ENCODE measurements at regions not wholly inside any gene's neighbourhood (a gene's known extent, or its start where the extent isn't known, plus 50 kb on each side); places are given as distances from the start of the nearest gene placed in this dataset.
"Not testable (repeated sequence)": the region's sequence is repeated elsewhere in the genome, so short reads cannot be mapped to it uniquely, and the experiment has no call there.

DNA sequence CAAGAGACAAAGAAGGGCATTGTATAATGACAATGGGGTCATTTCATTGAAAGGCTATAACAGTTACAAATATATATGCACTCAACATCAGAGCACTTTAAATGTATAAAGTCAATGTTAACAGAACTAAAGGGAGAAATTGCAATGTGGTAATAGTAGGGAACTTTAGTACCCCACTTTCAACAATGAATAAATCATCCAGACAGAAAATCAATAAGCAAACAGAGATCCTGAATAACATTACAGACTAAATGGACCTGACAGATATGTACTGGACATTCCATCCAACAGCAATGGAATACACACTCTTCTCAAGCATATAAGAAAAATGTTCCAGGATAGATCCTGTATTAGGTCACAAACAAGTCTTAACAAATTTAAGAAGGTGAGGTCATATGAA, 90.5 kb upstream of the ALKAL2 start:
- DNase-seq (ENCODE audit: low read depth in 3 of 3): no peak

DNA sequence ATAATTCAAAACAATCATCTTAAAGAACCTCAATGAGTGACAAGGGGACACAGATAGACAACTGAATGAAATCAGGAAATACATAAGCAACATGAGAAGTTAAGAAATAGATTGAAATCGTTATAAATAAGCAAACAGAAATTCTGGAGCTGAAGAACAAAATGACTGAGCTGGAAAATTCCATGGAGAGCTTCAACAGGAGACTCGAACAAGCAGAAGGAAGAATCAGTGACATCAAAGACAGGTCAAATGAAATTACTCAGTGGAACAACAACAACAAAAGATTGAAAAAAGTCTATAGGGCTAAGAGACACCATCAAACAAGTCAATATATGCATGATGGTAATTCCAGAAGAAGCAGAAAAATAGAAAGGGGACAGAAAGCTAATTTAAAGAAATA, 89.5 kb upstream of the ALKAL2 start:
- DNase-seq (ENCODE audit: low read depth in 3 of 3): no peak

DNA sequence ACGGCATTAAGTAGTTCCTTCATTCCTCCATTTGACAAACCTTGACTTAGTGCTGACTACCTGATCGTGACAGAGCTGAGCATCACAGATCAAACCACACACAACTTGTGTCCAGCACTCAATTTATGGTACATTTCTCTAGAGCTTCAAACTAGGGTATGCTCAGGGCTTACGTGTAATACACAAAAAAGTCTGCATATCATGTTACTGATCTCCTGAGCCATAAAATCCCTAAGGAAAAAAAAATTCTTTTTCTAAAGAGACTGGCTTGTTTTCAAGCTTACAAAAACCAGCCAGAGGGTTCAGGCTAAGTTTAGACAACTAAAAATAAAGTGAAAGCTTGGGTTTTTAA, 88.0 kb upstream of the ALKAL2 start:
- no peak for DNase-seq (ENCODE audit: low read depth in 3 of 3)

- no peak for DNase-seq (ENCODE audit: low read depth in 3 of 3)
Observed at GRCh38 chr2:375270-375955, 87.5 kb upstream of the ALKAL2 start.

DNA sequence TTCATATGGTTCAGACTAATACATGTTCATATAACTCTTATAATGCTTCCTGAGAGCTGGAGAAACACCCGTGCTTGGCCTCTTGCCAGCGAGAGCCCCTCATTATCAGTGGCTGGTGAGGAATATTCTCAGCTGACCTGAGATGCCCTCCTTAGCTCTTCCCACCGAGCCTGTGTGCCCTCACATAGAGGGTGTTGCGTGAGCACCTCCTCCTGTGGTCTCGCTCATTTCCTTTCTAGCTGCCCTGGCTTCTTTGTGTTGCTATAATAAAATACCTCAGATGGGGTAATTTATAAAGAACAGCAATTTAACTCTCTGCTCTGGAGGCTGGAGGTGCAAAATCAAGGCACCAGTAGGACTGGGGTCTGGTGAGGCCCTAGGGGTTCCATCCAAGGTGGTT, 80.5 kb upstream of the ALKAL2 start:
- no peak for DNase-seq (ENCODE audit: low read depth in 3 of 3)

DNA sequence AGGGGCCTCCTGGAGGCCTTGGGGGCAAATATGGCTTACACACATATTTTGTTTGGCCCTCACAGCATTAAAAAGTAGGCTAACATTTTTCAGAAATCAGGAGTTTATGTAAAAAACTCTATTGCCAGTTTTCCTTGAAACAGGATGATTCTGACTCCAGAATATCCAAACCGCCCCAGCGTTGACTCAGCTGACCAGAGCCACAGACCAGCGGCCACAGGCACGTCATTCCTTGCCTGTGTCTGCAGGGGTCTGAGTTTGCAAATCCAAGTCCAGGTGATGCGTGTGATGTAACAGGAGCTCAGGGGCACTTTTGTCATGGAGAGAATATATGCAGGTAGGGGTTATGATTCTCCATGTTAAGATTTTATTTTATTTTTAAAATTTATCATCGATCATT, 79.4 kb upstream of the ALKAL2 start:
- no peak for DNase-seq (ENCODE audit: low read depth in 3 of 3)

GRCh38 chr2:366706-367105, 78.8 kb upstream of the ALKAL2 start:
- DNase-seq (ENCODE audit: low read depth in 3 of 3): no peak

- DNase-seq (ENCODE audit: low read depth in 3 of 3): no peak
Observed at GRCh38 chr2:365367-366275, 77.7 kb upstream of the ALKAL2 start.

GRCh38 chr2:363824-364470, 76.1 kb upstream of the ALKAL2 start:
- no peak for DNase-seq (ENCODE audit: low read depth in 3 of 3)

DNA sequence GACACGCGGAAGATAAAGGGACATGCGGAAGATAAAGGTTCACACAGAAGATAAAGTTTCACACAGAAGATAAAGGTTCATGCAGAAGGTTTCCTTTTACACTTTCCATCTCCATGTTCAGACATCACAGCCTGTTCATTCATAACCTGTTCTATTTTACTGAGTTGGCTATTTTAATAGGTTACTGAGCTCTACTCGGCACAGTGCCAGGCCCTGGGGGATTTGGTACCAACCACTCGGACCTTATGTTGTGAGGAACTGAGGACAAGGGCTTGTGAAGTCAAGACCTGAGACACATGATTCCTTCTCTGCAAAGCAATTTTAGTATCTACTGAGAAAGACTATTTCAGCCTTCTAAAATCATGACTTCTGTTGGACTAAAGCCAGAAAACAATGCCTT, 75.0 kb upstream of the ALKAL2 start:
- no peak for DNase-seq (ENCODE audit: low read depth in 3 of 3)

- no peak for DNase-seq (ENCODE audit: low read depth in 3 of 3)
Observed at GRCh38 chr2:360124-360523, 72.2 kb upstream of the ALKAL2 start.

- no peak for DNase-seq (ENCODE audit: low read depth in 3 of 3)
Observed at GRCh38 chr2:359047-359446, 71.2 kb upstream of the ALKAL2 start.

DNA sequence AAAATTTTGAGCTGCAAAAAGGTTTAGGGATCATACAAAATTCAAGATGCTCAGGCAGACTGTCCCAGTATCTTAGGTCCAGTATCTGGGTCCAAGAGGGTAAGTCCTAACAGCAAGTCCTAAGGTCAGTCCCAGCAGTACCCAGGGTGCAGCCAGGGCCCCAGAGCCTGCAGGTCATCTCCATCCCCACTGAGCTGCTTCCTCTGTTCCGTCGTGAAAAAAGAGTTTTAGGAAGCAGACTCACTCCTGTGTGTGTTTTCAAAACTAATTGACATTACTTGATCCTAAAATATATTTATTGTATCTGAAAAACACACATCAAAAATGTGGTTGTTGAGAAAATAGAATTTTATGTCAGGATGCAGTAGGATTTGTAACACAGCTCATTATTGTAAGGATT, 69.9 kb upstream of the ALKAL2 start:
- DNase-seq (ENCODE audit: low read depth in 3 of 3): no peak

GRCh38 chr2:356304-356703, 68.4 kb upstream of the ALKAL2 start:
- not testable (repeated sequence) for DNase-seq (ENCODE audit: low read depth in 3 of 3)

GRCh38 chr2:355773-356172, 67.9 kb upstream of the ALKAL2 start:
- DNase-seq (ENCODE audit: low read depth in 3 of 3): no peak

- no peak for DNase-seq (ENCODE audit: low read depth in 3 of 3)
Observed at GRCh38 chr2:352696-353095, 64.8 kb upstream of the ALKAL2 start.

DNA sequence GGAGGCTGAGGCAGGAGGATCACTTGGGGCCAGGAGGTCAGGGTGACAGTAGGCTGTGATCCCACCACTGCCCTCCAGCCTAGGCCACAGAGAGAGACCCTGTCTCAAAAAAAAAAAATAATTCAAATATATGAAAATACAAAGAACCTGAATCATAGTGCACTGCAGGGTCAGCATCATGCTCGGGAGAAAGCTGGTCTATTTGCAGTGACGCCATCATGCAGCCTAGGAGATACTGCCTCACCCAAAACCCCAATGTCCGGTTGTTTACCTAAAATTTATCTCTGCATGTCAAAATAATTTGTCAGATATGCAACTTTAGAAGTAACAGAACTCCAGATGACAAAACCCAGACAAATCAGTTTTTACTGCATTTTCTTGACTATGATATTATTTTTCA, 61.5 kb upstream of the ALKAL2 start:
- DNase-seq (ENCODE audit: low read depth in 3 of 3): no peak

DNA sequence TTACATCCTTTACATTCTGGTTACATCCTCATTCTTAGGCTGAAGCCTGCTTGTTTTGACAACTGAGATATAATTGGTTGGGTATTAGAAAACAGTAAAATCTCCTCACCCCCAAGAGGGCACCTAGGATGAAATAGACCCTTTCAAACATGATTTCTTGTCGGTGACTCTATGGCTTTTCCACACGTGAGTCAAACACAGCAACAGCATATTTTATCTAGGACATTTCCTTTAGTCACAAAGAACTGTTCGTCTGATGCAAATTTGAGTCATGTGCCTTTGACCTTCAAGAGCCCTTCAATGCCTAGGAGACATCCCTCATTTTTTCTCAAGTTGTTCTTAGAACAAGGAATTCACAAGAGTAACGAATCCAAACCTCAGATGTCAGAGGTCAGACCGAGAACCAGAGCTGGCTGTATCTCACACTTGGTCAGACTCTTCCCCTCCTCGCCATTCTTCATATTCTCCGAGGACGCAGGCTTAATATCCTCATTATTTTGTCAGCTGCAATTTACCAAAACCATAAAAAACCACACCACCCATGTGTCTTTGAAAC, 60.5 kb upstream of the ALKAL2 start:
- DNase-seq (ENCODE audit: low read depth in 3 of 3): no peak

GRCh38 chr2:344811-345210, 56.9 kb upstream of the ALKAL2 start:
- DNase-seq (ENCODE audit: low read depth in 3 of 3): no peak

DNA sequence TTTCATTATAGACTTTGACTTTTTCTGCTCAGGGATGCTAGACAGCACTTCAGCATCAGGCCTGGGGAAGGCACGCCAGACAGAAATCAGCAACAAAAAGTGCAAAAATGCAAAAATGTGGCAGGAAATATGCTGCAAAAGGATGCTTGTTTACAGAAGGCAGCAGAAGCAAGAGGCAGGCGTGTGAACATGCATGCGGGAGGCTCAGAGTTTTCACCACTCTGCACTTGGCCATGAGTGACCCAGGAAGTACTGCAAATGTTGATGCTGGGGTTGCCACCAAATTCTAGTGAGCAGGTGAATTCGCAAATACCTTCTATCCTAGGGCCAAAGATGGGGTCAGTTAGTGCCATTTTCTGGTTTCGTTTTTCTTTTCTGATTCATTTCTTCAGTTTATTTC, 55.5 kb upstream of the ALKAL2 start:
- DNase-seq (ENCODE audit: low read depth in 3 of 3): no peak

DNA sequence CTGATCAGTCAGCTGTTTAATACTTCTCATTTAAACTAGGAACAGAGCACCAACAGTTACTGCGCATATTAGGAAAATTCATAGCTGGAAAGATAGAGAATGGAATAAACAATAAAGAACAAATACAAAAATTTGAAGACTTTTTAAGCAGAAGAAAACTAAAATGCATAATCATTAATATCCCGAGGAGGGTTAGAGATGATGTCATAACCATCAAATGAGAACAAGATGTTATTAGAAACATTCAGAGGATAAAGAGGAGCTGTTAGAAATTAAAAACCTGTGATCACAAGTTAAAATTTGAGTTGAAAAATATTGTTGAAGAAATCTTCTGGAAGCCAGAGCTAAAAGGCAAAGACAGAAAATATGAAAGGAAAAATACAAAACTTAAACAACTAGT, 54.0 kb upstream of the ALKAL2 start:
- no peak for DNase-seq (ENCODE audit: low read depth in 3 of 3)

DNA sequence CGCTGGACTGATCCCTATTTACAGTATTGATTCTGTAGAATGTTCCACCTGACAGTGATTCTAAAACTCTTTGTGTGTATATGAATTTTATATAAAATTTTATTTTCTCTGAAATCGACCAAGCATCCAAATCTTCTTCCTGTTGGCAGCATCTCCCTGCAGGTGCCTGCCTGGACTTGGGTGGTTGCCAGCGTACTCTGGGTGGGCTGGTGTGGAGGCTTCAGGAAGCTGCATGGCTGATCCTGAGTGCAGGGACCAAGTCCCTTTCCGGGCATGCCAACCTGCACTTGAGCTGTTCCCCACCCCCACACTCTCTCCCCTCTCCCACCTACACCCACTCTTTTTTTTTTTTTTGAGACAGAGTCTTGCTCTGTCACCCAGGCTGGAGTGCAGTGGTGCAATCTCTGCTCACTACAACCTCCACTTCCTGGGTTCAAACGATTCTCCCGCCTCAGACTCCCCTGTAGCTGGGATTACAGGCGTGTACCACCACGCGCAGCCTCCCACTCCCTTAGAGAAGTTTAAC, 53.2 kb upstream of the ALKAL2 start:
- DNase-seq (ENCODE audit: low read depth in 3 of 3): no peak
